Osteoblast (primary cell): ENCODE measurements at regions not wholly inside any gene's neighbourhood (a gene's known extent, or its start where the extent isn't known, plus 50 kb on each side); places are given as distances from the start of the nearest gene placed in this dataset.

Source experiments
- DNase-seq: peaks from one replicate; pipeline ENCODE4 v3.0.0; 2011; ENCODE audit warnings: low spot score, mixed read lengths; ENCODE audit not compliant: insufficient read length; ENCODE audit errors: missing footprints
- H2AFZ ChIP-seq: 2 replicates; pipeline ENCODE4 v1.6.0; 2011; ENCODE audit warnings: mild to moderate bottlenecking, low read length
- H3K27ac ChIP-seq: 2 replicates; pipeline ENCODE4 v1.5.1; 2011; ENCODE audit warnings: mild to moderate bottlenecking, low read depth, low read length, moderate library complexity
- H3K27me3 ChIP-seq: 2 replicates; pipeline ENCODE4 v1.6.0; 2012; ENCODE audit warnings: mild to moderate bottlenecking, control low read depth, inconsistent platforms, low read length, moderate library complexity; ENCODE audit not compliant: insufficient read depth
- H3K36me3 ChIP-seq: 2 replicates; pipeline ENCODE4 v1.5.1; 2011; ENCODE audit warnings: mild to moderate bottlenecking, low read length, control low read depth, moderate library complexity; ENCODE audit not compliant: insufficient read depth
- H3K4me1 ChIP-seq: 2 replicates; pipeline ENCODE4 v1.5.1; 2011; ENCODE audit warnings: mild to moderate bottlenecking, low read length, control low read depth, moderate library complexity; ENCODE audit not compliant: insufficient read depth
- H3K4me2 ChIP-seq: 2 replicates; pipeline ENCODE4 v1.6.0; 2011; ENCODE audit warnings: mild to moderate bottlenecking, low read length; ENCODE audit not compliant: insufficient read depth
- H3K4me3 ChIP-seq: fragments of 200-600 bp; sonication (generic); 3 replicates; pipeline ENCODE4 v1.5.1; 2012; ENCODE audit warnings: mild to moderate bottlenecking, low read length, inconsistent platforms; ENCODE audit not compliant: insufficient read depth
- H3K79me2 ChIP-seq: 2 replicates; pipeline ENCODE4 v1.6.0; 2012; ENCODE audit warnings: mild to moderate bottlenecking, low read length, control low read depth, inconsistent platforms; ENCODE audit not compliant: insufficient read depth
- H3K9me3 ChIP-seq: 2 replicates; pipeline ENCODE4 v1.5.1; 2011; ENCODE audit warnings: low read depth, low read length, control low read depth
- H4K20me1 ChIP-seq: 2 replicates; pipeline ENCODE4 v1.6.0; 2012; ENCODE audit warnings: mild to moderate bottlenecking, low read length, control low read depth; ENCODE audit not compliant: insufficient read depth
- TF ChIP-seq, protein P1 (sequence below): IDR thresholded peaks from 2 replicates; pipeline ENCODE4 v1.5.1; 2011; ENCODE audit warnings: mild to moderate bottlenecking, low read depth, low read length, moderate library complexity; ENCODE audit errors: extremely low read depth

GRCh38 chr13:84670245-84670644, 788.0 kb upstream of the SLITRK1 start:
- Histone ChIP-seq H3K4me3 (no peak overlapping the region), H3K4me2 (no peak overlapping the region), H3K79me2 (no peaks in the 10 kb centered on the region), H3K27me3 (no peaks in the 10 kb centered on the region), H3K9me3 (no peaks in the 10 kb centered on the region), H3K36me3 (no peaks in the 10 kb centered on the region), H3K4me1 (no peaks in the 10 kb centered on the region), H3K27ac (no peak overlapping the region), H4K20me1 (no peaks in the 10 kb centered on the region), H2AFZ (no peak overlapping the region)
- TF ChIP-seq, protein P1, sequence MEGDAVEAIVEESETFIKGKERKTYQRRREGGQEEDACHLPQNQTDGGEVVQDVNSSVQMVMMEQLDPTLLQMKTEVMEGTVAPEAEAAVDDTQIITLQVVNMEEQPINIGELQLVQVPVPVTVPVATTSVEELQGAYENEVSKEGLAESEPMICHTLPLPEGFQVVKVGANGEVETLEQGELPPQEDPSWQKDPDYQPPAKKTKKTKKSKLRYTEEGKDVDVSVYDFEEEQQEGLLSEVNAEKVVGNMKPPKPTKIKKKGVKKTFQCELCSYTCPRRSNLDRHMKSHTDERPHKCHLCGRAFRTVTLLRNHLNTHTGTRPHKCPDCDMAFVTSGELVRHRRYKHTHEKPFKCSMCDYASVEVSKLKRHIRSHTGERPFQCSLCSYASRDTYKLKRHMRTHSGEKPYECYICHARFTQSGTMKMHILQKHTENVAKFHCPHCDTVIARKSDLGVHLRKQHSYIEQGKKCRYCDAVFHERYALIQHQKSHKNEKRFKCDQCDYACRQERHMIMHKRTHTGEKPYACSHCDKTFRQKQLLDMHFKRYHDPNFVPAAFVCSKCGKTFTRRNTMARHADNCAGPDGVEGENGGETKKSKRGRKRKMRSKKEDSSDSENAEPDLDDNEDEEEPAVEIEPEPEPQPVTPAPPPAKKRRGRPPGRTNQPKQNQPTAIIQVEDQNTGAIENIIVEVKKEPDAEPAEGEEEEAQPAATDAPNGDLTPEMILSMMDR: no peak
- no peak for DNase-seq

- Histone ChIP-seq H3K27me3 (no peaks in the 10 kb centered on the region), H3K36me3 (no peaks in the 10 kb centered on the region), H3K79me2 (no peaks in the 10 kb centered on the region), H3K9me3 (no peaks in the 10 kb centered on the region), H3K27ac (no peak overlapping the region), H2AFZ (no peak overlapping the region), H3K4me3 (no peak overlapping the region), H3K4me2 (no peak overlapping the region), H3K4me1 (no peaks in the 10 kb centered on the region), H4K20me1 (no peaks in the 10 kb centered on the region)
- TF ChIP-seq, protein P1: no peak
- no peak for DNase-seq
These were observed 786.4 kb upstream of the SLITRK1 start for GRCh38 chr13:84668637-84669036.

DNA sequence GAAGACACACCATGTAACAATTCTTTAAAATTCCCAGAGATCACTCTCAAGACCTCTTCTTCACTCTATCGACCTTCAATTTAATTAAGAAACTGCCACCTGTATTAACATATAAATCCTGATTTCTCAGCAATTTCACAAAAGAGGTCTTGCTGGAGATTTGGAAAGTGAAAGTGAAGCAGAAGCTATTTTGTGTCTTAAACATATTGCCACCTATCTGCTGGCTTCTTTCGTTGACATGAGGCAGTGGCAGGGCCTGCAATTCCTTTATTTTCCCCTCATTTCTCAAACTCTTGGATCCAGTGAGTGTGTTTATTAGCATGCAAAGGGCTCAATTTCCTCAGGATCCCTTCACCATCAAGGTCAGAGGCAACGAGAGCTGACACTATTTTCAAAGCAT, 780.2 kb upstream of the SLITRK1 start:
- Histone ChIP-seq H3K4me1 (no peaks in the 10 kb centered on the region), H3K4me3 (no peak overlapping the region), H2AFZ (peak overlapping the region; percentile 66), H3K9me3 (no peaks in the 10 kb centered on the region), H3K4me2 (peak overlapping the region; percentile 35), H4K20me1 (no peaks in the 10 kb centered on the region), H3K27me3 (no peaks in the 10 kb centered on the region), H3K27ac (no peak overlapping the region), H3K36me3 (no peaks in the 10 kb centered on the region), H3K79me2 (no peaks in the 10 kb centered on the region)
- no peak for DNase-seq
- TF ChIP-seq, protein P1: no peak

DNA sequence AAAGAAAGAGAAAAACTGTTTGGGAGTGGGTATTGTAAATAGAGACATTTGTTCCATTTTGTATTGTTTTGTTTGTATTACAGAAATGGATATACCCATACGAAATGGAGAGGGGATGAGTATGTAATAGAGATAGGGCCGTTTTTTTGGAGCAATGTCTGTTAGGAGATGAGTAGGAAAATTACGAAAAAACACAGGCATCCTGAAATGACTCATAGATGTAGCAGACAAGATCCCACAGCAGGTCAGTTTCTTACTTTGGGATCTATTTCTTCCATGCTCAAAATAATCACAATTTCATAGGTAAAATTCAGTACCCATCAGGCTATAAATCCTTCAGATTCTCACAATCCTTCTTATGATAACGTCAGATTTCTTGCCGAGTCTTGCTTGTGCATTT, 779.4 kb upstream of the SLITRK1 start:
- no peak for DNase-seq
- H3K27ac ChIP-seq: no peak overlapping the region

More for the DNA sequence above, 779.4 kb upstream of the SLITRK1 start:
- no peaks in the 10 kb centered on the region for H3K36me3 ChIP-seq
- H3K4me1 ChIP-seq: no peaks in the 10 kb centered on the region
- no peak overlapping the region for H3K4me2 ChIP-seq
- H3K79me2 ChIP-seq: no peaks in the 10 kb centered on the region
- no peak overlapping the region for H2AFZ ChIP-seq
- H3K9me3 ChIP-seq: no peaks in the 10 kb centered on the region
- H3K27me3 ChIP-seq: no peaks in the 10 kb centered on the region
- TF ChIP-seq, protein P1: no peak
- no peaks in the 10 kb centered on the region for H4K20me1 ChIP-seq
- no peak overlapping the region for H3K4me3 ChIP-seq
